DMS153 treated with DMSO at 0.1 percent for 48 hours (cell line): ENCODE measurements at regions not wholly inside any gene's neighbourhood (a gene's known extent, or its start where the extent isn't known, plus 50 kb on each side); places are given as distances from the start of the nearest gene placed in this dataset.

Experiments
- DNase-seq: peaks from one replicate; lab custom pipeline; 2025; ENCODE audit not compliant: unreplicated experiment; lab: John Stamatoyannopoulos, UW

DNA sequence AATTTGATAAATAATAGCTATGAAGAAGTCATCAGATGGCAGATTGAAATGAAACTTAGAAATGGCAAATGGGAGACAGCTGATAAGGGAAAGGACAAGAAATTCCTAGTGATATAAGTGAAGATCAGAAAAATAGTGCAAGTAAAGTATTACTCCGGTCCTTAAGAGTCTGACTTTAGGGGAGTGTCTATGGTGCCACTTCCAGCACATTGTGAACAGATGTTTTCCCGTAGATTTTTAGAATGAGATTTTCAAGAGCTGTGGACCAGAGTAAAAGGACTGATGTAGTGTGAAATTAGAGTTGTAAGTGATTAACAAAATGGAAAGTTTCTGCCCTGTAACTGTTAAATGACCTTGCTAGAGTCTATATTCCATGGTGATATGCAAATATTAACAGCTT is 974.8 kb upstream of the TENM4 start:
- DNase-seq: no peak

DNA sequence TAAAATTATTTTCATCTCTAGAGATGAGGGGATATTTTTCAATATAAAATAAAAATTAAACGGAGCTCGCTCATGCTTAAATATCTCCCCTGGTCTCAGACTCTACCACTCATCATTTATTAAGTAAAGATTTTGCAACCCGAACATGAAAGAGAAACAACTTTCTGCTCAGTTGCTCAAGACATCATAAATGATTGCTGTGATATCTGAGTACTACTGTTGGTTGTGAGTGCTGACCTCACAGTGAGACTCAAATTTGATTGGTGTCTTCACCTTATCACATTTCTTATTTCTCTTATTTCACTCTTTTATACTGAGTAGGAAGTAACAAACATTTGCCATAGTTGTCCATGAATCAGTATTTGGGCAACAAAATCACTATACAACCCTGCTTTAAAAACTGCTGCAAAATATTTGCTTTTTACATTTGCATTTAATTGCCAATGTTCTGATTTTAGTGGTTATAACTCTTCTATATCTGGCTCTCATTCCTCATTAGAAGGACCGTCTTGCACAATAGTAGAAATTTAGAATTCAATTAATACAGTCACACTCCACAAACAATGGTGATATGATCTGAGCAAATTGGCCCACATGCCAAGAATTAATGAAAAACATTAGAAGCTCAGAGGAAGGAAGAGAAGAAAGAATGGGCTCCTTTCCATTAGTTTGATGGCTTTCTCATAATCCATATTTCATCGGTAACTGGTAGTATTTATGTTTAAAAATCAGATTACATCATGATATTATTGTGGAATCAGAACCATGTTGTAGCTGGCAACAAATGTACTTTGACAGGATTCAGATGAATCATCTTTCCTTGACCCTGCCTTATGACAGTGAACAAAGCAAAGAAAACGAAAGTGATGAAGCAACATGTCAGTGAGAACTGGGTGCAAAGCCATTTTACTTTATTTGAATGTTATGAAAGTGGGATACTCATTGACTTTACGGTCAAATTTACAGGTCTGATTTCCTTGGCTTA is 973.6 kb upstream of the TENM4 start:
- no peak for DNase-seq

DNA sequence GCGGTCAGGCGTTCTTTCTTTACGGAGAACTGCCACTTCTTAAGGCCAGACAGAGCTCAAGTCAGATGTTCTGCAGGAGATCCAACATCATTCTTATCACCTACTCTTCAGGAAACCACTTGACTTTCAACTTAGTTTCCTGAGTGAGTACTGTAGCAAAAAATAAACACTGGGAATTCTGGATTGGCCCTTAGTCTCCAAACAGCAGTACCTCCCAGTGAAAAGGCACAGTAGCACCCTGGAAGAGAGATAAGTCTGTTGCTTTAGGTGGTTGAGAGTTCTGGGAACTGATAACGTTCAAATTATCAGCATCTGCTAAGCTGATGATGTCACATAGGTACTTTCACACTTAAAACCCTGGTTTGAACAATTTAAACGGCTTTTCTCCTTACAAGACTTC is 971.8 kb upstream of the TENM4 start:
- no peak for DNase-seq

DNA sequence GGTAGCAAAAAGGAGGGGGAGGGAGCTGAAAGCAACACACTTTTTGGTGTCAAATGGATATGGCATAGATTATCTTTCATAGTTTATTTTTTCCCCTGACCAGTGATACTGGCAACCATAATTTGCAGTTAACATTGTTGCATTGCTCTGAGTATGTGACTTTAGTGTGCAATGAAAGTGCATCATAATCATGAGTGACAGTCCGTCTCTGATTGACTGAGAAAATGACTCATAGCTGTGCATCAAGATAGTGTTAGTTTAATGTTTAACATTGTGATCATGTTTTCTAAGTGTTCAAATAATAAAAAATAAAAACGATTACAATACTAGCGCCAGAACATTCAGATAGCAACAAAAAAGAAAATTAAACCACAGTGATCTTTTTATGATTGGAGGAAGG is 952.4 kb upstream of the TENM4 start:
- DNase-seq: no peak

DNA sequence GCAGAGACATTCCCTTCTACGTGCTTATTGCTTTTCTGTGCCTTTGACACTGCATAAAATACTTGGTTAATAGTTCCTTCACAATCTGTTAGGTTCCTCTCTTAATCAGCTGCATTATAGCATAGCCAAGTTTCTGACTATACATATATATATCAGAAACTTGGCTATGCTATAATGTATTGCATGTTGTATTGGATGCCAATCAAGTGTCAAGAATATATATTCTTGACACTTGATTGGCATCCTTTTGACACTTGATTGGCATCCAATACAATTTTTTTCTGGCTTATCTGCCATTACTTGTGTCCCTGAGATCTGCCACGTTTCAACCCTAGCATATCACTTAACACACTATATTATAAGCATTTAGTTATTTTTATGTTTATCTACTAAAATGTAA is 949.7 kb upstream of the TENM4 start:
- no peak for DNase-seq

DNA sequence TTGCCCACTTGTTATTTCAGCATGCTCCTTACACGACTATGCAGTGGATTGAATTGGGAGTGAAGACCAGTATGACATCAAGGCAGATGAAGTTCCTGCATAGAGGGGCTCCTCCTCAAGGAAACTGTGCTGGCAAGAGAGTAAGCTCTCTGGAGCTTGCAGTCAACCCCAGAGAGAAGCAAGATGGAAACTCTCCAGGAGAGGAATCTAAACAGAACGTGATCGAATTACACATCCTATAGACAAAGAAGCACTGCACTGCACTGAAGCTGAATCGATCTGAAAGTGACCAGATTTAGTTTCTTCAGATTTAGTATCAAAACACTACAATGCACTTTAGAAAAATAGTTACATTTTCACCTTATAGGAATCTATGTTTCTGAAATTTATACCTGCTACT is 947.7 kb upstream of the TENM4 start:
- DNase-seq: no peak

DNA sequence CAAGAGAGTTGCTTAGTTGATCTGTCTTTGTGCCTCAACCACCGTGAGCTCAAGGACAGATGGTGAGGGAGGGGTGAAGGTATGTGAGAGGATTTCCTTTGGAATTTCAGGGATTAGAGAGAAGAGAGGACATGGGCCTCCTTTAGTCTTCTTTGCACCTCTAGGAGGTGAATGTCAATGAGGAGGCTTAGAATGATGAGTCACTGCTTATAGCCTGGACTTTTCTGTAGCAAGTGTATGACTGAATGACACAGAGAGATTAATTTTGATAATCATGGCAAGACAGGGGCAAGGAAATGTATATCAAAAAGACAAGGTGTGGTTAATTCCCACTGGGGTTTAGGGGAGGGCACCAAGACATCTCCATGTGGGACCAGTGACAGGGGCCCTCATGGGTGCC is 947.3 kb upstream of the TENM4 start:
- DNase-seq: no peak

DNA sequence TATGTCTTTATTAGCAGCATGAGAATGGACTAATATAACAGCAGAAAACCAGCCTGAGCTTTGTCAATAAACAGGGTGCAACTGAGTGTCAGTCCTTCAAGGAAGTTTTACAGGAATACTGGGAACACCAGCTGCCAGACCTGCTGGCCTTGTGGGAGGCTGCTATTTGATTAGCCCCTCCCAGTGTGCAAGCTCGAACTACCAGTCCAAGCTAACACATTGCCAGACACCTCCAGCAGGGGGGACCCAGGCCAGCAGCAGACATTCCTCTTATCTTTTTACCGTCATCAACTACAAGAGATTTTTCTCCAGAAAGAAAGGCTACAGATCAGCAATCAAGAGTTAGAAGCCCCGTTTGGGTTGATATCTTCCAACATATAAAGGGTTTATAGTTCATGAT is 942.8 kb upstream of the TENM4 start:
- no peak for DNase-seq

DNA sequence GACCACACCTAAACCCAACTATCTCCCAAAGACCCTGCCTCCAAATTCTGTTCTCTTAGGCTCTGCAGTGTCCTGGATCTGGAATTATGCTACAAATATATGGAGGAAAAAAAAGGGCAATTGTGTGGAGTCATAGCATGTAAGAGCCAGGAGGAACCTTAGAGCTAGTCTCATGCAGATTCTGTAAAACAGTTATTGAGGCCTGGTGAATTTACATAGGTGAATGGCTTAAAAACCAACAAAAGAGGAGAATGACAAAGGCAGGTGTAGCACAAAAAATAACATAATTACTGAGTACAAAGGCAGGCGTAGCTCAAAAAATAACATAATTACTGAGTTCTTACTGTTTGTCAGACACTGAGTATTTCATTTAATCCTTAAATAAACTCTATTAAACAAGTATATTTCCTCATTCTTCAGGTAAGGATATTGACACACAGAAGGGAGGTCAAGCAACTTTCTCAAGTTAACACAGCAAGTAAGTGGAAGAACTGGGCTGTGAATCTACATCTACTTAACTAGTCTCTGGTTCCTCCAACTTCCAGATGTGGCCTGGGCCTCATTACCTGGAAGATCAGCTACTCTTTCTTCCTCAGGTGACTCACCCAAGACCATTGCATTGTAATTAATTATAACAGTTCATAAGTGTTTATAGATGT is 938.9 kb upstream of the TENM4 start:
- DNase-seq: no peak

DNA sequence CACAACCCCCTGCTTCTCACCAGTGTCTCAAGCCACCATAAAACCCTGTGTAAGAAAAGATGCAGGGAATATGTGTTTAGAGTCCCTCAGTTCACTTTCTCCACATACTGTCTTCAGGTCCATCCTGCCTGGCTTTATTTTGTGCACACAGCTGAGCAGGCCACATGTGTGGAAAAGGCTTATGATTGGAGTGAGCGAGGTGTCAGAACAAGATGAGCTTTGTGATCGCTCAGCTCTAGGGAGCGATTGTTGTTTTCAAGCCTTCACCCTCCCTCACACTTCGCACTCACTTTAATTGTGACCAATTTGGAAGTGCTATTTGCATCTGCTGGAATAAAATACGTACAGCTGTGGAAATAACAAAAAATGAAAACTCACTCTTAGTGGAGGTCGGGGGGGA is 931.1 kb upstream of the TENM4 start:
- DNase-seq: no peak

DNA sequence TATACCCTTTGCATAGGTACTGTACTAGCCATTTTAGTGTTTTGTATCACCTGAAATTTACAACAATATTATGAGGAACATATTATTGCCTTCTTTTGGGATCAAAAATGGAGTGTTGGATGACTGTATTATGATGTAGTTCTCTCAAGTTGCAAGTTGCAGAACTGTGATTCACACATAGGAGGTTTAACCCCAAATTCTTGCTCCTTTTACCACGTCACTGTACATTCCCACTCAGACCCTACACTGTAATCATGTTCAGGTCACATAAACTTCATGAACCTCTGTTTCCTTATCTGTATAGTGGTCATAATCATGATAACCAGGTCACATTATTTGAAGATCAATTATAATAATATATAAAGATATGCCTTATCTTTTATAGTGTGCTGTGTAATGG is 925.1 kb upstream of the TENM4 start:
- no peak for DNase-seq

DNA sequence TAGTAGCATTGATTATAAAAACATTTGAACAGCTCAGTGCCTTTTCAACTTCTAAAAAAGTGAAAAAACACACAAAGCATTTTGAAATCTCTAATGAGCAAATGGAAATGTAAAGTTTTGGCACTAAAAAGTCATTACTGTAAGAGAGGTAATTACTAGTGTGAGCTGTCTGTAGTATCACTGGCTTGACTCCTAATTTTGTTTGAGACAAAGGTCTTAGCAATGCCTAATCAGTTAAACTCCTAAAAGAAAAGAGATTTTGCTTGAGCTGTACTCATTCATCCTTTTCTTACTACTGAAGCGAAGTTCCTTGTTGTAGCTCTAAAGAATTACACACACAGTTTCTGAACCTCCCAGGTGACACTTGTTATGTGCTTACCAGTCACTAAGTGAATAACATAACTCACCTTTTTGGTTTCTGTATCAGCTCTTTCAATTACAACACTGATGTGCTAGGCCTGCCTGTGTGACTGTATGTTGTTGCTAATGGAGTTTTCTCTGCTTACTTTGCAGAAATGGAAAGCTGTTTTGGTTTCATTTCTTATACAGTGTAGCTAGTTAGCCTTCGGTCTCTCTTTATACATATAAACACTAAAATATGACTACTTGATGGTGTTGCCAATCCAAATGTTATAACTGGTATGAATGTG is 924.4 kb upstream of the TENM4 start:
- no peak for DNase-seq

DNA sequence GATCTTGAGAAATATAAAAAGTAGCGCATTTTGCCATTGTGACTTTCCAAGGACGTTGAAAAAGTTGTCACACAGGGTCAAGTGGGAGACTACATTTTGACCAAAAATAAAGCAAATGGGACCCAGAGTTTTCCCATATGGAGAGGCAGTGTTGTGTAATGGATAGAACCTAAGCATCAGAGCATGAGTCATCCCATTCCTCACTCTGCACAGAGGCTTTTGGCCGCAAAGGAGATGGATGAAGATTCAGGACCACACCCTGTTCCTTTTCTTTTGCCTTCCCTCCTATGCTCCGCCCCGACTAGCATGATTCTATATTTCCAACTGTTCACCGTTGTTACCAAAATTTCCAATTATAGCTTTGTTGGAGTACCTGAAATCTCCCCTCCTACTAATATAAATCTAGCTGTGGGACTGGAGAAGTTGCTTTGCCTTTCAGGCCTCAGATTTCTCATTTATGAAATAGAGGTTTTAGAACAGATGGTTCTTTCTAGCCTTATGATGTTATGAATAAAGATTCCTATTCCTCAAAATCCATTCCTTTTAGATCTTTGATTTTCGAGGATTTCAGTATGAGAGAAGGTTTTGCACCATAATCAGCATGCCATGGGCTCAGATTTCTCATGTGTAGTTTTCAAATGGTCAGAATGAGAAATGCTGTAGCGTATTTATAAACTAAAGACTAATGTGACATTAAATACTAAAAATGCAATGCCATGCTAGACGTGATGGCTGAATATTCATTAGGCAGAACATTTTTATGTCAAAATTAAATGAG is 921.9 kb upstream of the TENM4 start:
- no peak for DNase-seq

DNA sequence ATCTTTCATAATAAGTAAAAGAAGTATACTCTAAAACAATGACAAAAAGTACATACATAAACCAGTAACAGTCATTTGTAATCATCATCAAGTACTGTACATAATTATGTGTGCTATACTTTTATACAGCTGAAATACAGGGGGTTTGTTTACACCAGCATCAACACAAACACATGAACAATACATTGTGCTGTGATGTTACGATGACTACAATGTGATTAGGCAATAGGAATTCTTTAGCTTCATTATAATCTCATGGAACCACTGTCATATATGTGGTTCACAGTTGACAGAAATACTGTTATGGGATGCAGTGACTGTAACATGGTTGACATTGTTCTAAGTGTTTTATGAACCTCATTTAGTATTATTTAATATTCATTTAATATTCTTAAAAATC is 914.4 kb upstream of the TENM4 start:
- DNase-seq: no peak

DNA sequence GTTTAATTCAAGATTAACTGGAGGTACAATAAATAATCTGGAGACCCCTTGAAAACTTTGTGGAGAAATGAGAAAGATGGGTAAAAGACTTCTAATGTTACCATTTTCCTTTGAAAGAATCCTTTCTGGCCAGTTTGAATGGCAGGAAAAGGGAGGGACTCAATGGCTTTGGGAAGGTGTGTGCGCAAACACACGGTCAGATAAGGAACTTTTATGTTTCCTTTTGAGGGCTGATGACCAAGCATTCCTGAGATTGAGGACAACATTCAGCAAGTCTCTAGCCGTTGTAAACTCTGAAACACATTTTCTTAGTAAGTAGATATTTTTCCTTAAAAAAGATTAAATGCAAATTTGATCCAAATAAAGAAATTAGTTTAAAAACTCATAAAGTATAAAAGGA is 909.7 kb upstream of the TENM4 start:
- DNase-seq: no peak

DNA sequence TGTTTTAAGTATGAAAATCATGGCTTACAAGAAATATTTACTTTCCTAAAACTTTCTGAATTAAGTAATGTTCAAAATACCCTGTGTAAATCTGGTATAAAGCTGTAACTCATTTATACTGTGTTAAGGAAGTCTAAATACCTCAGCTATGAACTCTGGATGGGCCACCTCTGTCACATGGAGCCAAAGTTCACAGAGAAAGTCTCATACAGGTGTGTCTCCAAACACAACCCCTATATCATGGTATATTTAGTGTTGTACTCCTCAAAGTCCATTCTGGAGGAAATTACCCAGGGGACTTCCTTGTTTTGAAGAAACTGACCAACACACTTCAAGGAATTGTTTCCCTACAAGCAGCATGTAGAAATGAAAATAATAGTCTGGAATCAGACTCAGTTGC is 909.2 kb upstream of the TENM4 start:
- no peak for DNase-seq

DNA sequence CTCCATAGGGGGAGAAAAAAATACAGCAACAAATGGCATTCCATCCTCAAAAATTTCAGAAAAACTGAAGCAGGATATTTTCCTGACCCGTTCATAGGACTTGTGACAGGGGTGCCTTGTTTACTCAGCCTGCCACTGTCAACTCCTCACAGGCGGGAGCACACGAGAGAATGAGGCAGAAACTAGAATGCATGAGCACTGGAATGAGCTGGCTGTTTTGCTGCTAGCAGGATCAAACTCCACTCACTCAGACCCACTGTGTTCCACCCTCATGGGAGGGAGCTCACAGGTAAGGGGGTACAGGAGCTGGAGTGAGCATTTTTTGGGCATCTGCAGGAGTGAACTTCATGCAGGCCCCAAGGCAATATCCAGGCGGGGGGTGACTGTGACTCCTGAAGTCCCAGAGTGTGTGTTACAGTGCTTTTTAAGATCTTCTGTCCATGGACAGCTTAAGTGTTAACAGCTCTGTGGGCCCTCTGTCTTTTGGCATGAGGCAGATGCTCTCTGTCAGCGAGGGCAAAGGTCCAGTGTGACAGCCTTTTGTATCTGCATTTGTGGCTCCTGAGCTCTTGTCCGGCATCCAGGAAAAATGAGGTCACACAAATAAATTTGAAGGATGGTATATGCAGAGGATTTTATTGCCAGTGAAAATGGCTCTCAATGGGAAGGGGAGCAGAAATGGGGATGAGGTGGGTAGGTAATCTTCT is 905.7 kb upstream of the TENM4 start:
- no peak for DNase-seq

DNA sequence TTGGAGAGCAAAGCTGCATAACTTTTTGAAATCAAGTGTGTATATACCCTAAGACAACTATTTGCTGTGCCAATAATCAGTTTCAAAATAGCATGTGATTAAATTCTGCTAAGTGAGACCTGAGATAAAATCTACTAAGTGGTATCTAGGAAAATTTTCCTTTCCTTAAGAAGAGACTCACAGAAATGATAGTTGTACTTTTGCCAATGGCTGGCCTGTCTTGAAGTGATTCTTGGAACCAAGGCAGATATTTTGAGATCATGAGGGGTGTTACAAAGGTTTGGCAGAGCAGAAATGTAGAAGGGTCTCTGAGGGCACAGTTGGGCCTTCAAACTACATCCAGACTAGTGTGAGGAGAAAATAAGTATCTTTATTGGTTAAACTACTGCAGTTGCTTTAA is 902.6 kb upstream of the TENM4 start:
- DNase-seq: no peak

DNA sequence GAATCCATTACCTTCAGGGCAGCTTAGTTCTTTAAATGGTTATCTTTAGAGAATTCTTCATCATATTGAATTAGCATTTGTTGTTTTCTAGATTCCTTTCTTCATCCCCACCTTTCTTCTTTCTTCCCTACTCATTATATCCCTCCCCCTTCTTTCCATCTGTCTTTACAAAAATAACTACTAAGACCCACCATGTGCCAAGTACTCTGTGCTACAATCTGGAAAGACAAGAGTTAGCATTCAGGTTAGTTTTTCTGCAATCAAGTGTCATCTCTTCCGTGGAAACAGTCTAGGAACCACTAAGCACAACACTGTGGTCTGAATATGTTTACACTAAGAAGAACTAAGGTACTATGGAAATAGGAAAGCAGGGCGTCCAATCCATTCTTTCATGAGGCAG is 897.4 kb upstream of the TENM4 start:
- DNase-seq: no peak

DNA sequence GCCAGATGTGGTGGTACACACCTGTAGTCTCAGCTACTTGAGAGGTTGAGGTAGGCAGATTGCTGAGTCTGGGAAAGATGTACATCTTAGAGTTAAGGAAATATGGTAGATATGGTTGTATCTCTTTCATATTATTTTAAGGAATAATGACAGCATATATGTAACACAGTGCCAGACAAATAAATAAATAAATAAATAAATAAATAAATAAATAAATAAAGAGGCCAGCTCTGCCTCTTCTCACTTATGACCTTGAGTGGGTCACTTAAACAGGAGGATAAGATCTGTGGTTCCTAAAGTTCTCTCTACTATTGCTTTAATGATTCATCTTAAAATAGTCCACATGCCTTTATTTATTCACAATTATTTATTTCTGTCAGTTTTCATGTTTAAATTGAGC is 890.9 kb upstream of the TENM4 start:
- no peak for DNase-seq

DNA sequence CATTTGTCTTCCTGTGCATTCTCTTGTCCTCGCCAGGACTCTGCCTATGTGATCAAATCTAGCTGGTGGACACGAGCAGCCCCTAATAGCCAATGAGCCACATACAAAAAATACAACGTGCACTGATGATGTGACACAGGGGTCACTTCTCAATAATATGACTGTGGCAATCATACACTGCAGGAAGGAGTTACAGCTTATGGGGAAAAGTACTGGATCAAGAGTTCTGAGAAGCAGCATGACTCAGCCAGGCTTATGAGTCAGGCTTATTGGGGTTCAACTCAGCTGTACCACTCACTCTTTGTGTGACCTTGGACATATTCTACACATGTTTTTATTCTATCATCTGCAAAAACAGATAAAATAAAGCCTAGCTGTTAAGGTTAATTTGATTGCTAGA is 889.4 kb upstream of the TENM4 start:
- DNase-seq: no peak
